ENCODE measurements at regions not wholly inside any gene's neighbourhood (a gene's known extent, or its start where the extent isn't known, plus 50 kb on each side); places are given as distances from the start of the nearest gene placed in this dataset.

- Histone ChIP-seq H3K4me3 (no peak overlapping the region), H3K9me3 (no peaks in the 10 kb centered on the region), H3K27me3 (no peaks in the 10 kb centered on the region), H3K4me1 (no peaks in the 10 kb centered on the region), H3K27ac (no peak overlapping the region), H3K36me3 (no peaks in the 10 kb centered on the region)
- intact Hi-C loops (cut with DNase I; ENCODE audit: low total_unique reads): no loop called here
- no peak for DNase-seq
- TF ChIP-seq CTCF (IDR thresholded peaks at IDR 0.05): no peak
Measured at GRCh38 chr10:105644978-105645377, 1003.9 kb downstream of the SORCS3 start.

GRCh38 chr10:105644559-105644958, 1003.5 kb downstream of the SORCS3 start:
- no peak overlapping the region for H3K27ac ChIP-seq
- no peaks in the 10 kb centered on the region for H3K36me3 ChIP-seq
- H3K4me1 ChIP-seq: no peaks in the 10 kb centered on the region
- DNase-seq: no peak
- no peak for TF ChIP-seq CTCF (IDR thresholded peaks at IDR 0.05)
- no peak overlapping the region for H3K4me3 ChIP-seq
- intact Hi-C loops (cut with DNase I; ENCODE audit: low total_unique reads): no loop called here
- no peaks in the 10 kb centered on the region for H3K27me3 ChIP-seq
- no peaks in the 10 kb centered on the region for H3K9me3 ChIP-seq

- H3K27ac ChIP-seq: no peak overlapping the region
- no peaks in the 10 kb centered on the region for H3K27me3 ChIP-seq
- no peak overlapping the region for H3K4me3 ChIP-seq
- no peaks in the 10 kb centered on the region for H3K36me3 ChIP-seq
- TF ChIP-seq CTCF (IDR thresholded peaks at IDR 0.05): no peak
- H3K4me1 ChIP-seq: no peaks in the 10 kb centered on the region
- DNase-seq: no peak
- no peaks in the 10 kb centered on the region for H3K9me3 ChIP-seq
- intact Hi-C loops (cut with DNase I; ENCODE audit: low total_unique reads): no loop called here
Measured at GRCh38 chr10:105644091-105644490, 1003.0 kb downstream of the SORCS3 start.

DNA sequence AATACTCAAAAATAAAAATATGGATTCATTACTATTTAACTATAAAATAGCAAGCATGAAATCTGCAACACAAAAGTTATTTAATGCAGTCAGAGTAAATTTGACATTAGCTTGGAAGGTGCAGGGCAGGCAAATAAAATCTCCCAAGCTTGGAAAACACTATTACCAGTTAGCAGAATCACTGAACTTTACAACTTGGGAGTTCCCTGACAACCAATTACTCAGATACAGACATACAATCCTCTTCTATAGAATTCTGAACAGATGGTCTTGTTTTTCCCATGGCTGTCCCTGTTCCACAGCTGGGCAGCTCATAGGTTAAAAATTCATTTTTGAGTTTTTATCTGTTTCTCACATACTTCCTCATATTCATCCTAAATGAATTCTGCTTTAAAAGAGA, 1002.6 kb downstream of the SORCS3 start:
- no peak for TF ChIP-seq CTCF (IDR thresholded peaks at IDR 0.05)
- H3K9me3 ChIP-seq: no peaks in the 10 kb centered on the region
- no peaks in the 10 kb centered on the region for H3K27me3 ChIP-seq
- no peak overlapping the region for H3K27ac ChIP-seq
- H3K36me3 ChIP-seq: no peaks in the 10 kb centered on the region
- no peak for DNase-seq
- intact Hi-C loops (cut with DNase I; ENCODE audit: low total_unique reads): no loop called here
- no peaks in the 10 kb centered on the region for H3K4me1 ChIP-seq
- H3K4me3 ChIP-seq: no peak overlapping the region

- no peaks in the 10 kb centered on the region for H3K27me3 ChIP-seq
- DNase-seq: no peak
- intact Hi-C loops (cut with DNase I; ENCODE audit: low total_unique reads): no loop called here
- no peak for TF ChIP-seq CTCF (IDR thresholded peaks at IDR 0.05)
- H3K4me3 ChIP-seq: no peak overlapping the region
- no peaks in the 10 kb centered on the region for H3K36me3 ChIP-seq
- no peak overlapping the region for H3K27ac ChIP-seq
- H3K4me1 ChIP-seq: no peaks in the 10 kb centered on the region
- H3K9me3 ChIP-seq: no peaks in the 10 kb centered on the region
Measured at GRCh38 chr10:105634281-105634680, 993.2 kb downstream of the SORCS3 start.

- intact Hi-C loops (cut with DNase I; ENCODE audit: low total_unique reads): no loop called here
- Histone ChIP-seq H3K4me3 (no peak overlapping the region), H3K9me3 (no peaks in the 10 kb centered on the region), H3K36me3 (no peaks in the 10 kb centered on the region), H3K27ac (no peak overlapping the region), H3K27me3 (no peaks in the 10 kb centered on the region), H3K4me1 (no peaks in the 10 kb centered on the region)
- no peak for DNase-seq
- TF ChIP-seq CTCF (IDR thresholded peaks at IDR 0.05): no peak
Measured at GRCh38 chr10:105615715-105616365, 974.8 kb downstream of the SORCS3 start.

All from tibial artery (tissue), 4 donors.